ENCODE measurements at regions not wholly inside any gene's neighbourhood (a gene's known extent, or its start where the extent isn't known, plus 50 kb on each side); places are given as distances from the start of the nearest gene placed in this dataset.
"Not testable (repeated sequence)": the region's sequence is repeated elsewhere in the genome, so short reads cannot be mapped to it uniquely, and the experiment has no call there.

DNA sequence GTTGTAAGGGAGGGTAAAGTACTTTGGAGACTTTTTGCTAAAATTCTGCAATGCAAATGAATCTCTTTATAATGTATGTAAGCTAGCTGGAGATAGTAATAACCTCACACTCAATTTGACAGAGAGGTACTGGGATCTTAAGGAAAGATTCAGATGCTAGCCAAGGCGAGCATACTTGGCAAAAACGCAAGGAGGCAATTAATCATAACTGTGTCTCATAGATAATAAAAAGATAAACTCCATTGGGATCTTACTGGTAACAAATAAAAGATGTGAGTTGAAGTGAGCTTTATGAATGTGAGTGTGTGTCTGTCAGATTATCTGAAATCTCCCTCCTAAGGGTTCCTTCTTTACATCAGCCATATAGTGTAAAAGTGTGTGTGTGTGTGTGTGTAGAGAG is 533.0 kb downstream of the TMX3 start:
- TF ChIP-seq, protein P1, sequence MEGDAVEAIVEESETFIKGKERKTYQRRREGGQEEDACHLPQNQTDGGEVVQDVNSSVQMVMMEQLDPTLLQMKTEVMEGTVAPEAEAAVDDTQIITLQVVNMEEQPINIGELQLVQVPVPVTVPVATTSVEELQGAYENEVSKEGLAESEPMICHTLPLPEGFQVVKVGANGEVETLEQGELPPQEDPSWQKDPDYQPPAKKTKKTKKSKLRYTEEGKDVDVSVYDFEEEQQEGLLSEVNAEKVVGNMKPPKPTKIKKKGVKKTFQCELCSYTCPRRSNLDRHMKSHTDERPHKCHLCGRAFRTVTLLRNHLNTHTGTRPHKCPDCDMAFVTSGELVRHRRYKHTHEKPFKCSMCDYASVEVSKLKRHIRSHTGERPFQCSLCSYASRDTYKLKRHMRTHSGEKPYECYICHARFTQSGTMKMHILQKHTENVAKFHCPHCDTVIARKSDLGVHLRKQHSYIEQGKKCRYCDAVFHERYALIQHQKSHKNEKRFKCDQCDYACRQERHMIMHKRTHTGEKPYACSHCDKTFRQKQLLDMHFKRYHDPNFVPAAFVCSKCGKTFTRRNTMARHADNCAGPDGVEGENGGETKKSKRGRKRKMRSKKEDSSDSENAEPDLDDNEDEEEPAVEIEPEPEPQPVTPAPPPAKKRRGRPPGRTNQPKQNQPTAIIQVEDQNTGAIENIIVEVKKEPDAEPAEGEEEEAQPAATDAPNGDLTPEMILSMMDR (conservative IDR thresholded peaks at IDR 0.05): no peak
- peak overlapping the region; percentile 24 for H3K27ac ChIP-seq

DNA sequence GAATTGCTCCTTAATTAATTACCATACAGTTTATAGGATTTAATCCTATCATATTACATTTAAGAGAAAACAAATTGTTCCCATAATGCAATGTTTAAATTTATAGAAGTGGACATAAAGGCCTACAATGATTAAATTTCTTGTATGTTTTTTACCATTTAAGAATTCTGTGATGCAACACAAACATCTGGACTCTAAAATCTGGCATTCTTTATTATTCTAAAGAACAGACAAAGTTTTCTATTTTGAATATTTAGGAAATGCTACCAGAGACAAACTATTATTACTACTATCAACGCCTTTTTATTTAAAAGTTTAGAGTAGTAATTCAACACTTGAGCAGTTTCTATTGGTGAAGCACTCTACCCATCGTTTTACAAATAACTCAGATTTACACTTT is 535.1 kb downstream of the TMX3 start:
- TF ChIP-seq, protein P1 (conservative IDR thresholded peaks at IDR 0.05): no peak
- H3K27ac ChIP-seq: peak overlapping the region; percentile 83

DNA sequence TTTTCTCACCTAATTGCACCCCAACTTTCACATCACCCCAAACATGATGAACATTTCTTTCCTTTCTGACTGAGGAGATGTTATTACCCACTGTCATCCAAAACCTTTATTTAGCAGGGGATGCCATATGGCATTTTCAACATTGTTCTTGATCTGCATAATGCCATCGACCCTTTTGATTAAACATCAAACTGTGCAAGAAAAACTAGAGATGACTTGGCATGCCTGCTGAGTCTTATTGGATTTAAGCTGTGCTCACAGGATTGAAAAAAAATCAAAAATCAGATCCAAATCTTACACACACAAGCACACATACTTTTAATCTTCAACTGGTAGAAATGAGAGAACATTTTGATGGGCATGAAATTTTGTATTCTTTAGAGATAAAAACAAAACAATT is 536.0 kb downstream of the TMX3 start:
- H3K27ac ChIP-seq: peak overlapping the region; percentile 83
- TF ChIP-seq, protein P1 (conservative IDR thresholded peaks at IDR 0.05): no peak

DNA sequence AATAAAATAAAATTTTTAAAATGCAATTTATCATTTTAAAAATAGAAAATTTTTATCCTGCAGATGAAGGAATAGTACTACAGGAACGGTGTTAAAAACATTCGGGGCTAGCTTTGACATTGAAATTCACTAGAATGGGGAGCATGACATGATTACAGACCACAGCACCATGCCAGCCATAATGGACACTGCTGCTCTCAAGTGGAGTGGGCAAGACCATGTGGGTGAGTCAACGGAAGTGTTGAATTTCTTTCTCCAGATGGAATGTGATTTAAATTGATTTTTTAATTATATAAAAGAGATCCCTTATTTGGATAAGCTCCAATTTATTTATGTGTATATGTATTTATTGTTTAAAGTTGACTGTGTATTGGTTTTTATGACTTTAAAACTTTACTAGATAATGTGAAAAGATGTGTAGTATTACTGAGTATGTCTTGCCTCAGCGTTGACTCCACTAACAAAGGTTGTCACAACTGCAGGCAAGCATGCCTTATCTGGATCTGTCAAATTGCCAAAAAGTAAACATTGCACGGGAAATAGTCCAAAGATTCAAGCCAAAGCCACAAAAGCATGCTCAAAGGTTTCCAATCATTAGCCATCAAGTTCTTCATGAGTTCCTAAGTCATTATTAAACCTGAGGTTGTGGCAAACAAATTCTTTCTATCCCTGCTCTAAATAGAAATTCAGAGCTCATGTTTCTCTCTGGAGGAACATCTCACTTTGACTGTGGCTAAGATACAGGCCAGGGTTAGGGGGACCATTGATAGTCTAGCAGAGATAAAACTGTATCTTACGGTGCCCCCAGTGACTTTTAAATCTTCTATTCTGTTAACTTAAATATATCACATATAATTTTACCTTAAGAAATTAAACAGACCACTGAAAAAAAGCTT is 536.9 kb downstream of the TMX3 start:
- peak overlapping the region; percentile 83 for H3K27ac ChIP-seq
- TF ChIP-seq, protein P1 (conservative IDR thresholded peaks at IDR 0.05): no peak

DNA sequence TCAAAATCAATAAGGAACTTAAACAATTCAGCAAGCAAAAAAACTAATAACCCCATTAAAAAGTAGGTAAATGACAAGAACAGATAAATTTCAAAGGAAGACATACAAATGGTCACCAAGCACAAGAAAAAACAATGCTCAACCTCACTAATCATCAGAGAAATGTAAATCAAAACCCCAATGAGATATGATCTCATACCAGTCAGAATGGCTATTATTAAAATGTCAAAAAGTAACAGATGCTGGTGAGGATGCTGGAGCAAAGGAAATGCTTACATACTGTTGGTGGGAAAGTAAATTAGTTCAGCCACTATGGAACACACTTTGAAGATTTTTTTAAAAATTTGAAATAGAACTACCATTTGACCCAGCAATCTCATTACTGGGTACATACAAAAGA is 538.0 kb downstream of the TMX3 start:
- TF ChIP-seq, protein P1 (conservative IDR thresholded peaks at IDR 0.05): no peak
- H3K27ac ChIP-seq: peak overlapping the region; percentile 83

DNA sequence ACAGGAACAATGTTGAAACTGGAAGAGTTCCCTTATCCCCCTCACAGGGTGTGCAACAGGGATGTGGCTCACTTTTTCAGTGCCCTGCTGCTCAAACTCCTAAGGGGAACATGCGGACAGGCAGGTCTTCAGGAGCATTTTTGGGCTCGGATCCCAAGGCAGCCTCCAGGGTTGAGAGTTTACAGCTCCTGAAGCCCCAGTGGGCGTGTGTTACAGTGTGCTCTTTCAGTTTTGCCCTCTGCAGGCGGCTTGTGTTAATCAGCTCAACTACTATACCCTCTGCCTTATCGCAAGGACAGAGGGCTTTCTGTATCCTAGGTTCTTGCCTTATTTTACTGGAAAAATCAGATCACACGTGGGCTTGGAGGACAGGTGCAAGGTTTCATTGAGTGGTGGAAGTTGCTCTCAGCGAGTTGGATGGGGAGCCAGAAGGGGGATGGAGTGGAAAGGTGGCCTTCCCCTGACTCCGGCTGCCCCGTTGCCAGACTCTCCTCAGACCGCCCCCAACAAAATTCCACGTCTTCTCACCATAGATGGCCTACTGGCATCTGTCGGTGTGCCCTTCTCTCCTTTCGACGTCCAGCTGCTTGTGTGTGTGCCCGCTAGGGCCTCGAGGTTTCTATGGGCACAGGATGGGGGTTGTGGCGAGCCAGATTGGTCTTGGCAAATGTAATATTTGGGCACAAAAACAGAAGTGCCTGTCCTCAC is 541.9 kb downstream of the TMX3 start:
- TF ChIP-seq, protein P1 (conservative IDR thresholded peaks at IDR 0.05): no peak
- H3K27ac ChIP-seq: no peak overlapping the region

DNA sequence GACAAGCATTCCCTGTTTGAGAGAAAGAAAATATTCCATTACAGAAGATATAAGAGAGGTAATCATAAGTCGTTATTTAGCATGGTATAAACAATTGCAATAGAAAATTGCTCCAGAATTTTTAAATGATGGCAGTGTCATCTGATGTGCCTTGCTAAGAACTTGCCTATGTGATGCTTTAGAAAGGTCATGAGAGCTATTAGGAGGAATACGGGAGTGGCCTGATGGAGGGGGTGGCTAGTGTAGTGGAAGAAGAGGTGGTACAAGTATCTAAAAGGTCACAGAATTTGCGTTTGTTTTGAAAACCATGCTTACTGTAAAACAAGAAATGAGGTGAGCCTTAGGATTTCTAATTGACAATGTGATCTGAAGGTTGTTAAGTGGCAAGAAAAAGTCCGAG is 550.0 kb downstream of the TMX3 start:
- TF ChIP-seq, protein P1 (conservative IDR thresholded peaks at IDR 0.05): no peak

DNA sequence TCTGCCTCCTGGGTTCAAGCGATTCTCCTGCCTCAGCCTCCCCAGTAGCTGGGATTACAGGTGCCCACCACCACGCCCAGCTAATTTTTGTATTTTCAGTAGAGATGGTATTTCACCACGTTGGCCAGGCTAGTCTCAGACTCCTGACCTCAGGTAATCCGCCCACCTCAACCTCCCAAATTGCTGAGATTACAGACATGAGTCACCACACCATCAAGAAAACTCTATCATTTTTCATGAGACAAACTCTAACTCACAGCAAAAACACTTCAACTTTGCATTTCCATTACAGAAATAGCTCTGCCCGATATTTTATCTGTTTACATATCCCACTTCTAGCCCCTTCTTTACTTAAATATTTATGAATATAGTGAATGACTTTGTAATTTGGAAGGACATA is 561.1 kb downstream of the TMX3 start:
- not testable (repeated sequence) for H3K27ac ChIP-seq

More for the DNA sequence above, 550.0 kb downstream of the TMX3 start:
- H3K27ac ChIP-seq: no peak overlapping the region
